SK-N-SH (cell line): ENCODE measurements at regions not wholly inside any gene's neighbourhood (a gene's known extent, or its start where the extent isn't known, plus 50 kb on each side); places are given as distances from the start of the nearest gene placed in this dataset.

Experiments used
- CTCF ChIA-PET: fragments of 300-600, 350-600 bp; formaldehyde crosslinking; extraction: SDS; loops from one replicate; lab custom pipeline; 2021; lab: Yijun Ruan, JAX
- POLR2A ChIA-PET: fragments of 350-600 bp; sonication (Branson Sonifier 250); formaldehyde crosslinking; extraction: SDS; loops from one replicate; lab custom pipeline; 2020; ENCODE audit warnings: antibody characterized with exemption, inconsistent platforms; lab: Yijun Ruan, JAX
- DNase-seq: peaks from one replicate; pipeline ENCODE4 v3.0.0; 2012
- H2AFZ ChIP-seq: fragments of 200-600 bp; sonication (generic); 2 replicates; pipeline ENCODE4 v1.8.1; 2016; ENCODE audit warnings: antibody characterized with exemption, mild to moderate bottlenecking, low read depth
- H3F3A ChIP-seq: fragments of 200-600 bp; sonication (generic); replicated peaks from 2 replicates; pipeline ENCODE3; 2016; ENCODE audit warnings: antibody characterized with exemption, mild to moderate bottlenecking; ENCODE audit not compliant: insufficient read depth
- H3K27ac ChIP-seq, 2 experiments: fragments of 200-500 bp in 1 of 2; fragments of 200-600 bp in 1 of 2; sonication (Bioruptor generic) in 1 of 2; sonication (generic), shearing (Covaris generic) in 1 of 2; 2 replicates each; pipeline versions ENCODE4 v1.5.1 to v1.6.1; 2014 to 2016; ENCODE audit warnings: low read depth in 2 of 2, inconsistent platforms in 1 of 2, low read length in 1 of 2, mild to moderate bottlenecking in 1 of 2, mixed read lengths in 1 of 2
- H3K27me3 ChIP-seq: fragments of 200-600 bp; sonication (generic), shearing (Covaris generic); 2 replicates; pipeline ENCODE4 v1.6.1; 2016; ENCODE audit warnings: mixed run types; ENCODE audit not compliant: insufficient read depth
- H3K36me3 ChIP-seq, 2 experiments: fragments of 200-500 bp in 1 of 2; fragments of 200-600 bp in 1 of 2; sonication (Bioruptor generic) in 1 of 2; sonication (generic) in 1 of 2; replicated peaks in 1 of 2; 2 replicates each; pipeline versions ENCODE3 to v1.5.1; 2014 to 2016; ENCODE audit warnings: low read length in 1 of 2, mild to moderate bottlenecking in 1 of 2; ENCODE audit not compliant: insufficient read depth in 2 of 2, control insufficient read depth in 1 of 2
- H3K4me1 ChIP-seq, 2 experiments: fragments of 200-500 bp in 1 of 2; fragments of 200-600 bp in 1 of 2; sonication (Bioruptor generic) in 1 of 2; sonication (generic), shearing (Covaris generic) in 1 of 2; 2 replicates each; pipeline versions ENCODE4 v1.5.1 to v1.6.1; 2014 to 2016; ENCODE audit warnings: low read depth in 1 of 2, low read length in 1 of 2, mixed run types in 1 of 2; ENCODE audit not compliant: insufficient read depth in 2 of 2, control insufficient read depth in 1 of 2
- H3K4me2 ChIP-seq: fragments of 200-600 bp; sonication (generic), shearing (Covaris generic); 2 replicates; pipeline ENCODE4 v1.6.1; 2017; ENCODE audit warnings: mixed run types
- H3K4me3 ChIP-seq, 2 experiments: fragments of 200-500 bp in 1 of 2; fragments of 200-600 bp in 1 of 2; sonication (Bioruptor generic) in 1 of 2; sonication (generic), shearing (Covaris generic) in 1 of 2; 2 replicates each; pipeline versions ENCODE4 v1.5.1 to v1.8.1; 2014 to 2016; ENCODE audit warnings: low read depth in 2 of 2, inconsistent platforms in 1 of 2, low read length in 1 of 2, mild to moderate bottlenecking in 1 of 2, mixed read lengths in 1 of 2, moderate library complexity in 1 of 2
- H3K79me2 ChIP-seq: fragments of 200-600 bp; sonication (generic); 2 replicates; pipeline ENCODE4 v1.8.1; 2017; ENCODE audit warnings: mild to moderate bottlenecking; ENCODE audit not compliant: insufficient read depth
- H3K9ac ChIP-seq: fragments of 200-600 bp; sonication (generic); 2 replicates; pipeline ENCODE4 v1.6.1; 2017; ENCODE audit warnings: mixed run types
- H3K9me2 ChIP-seq: fragments of 200-600 bp; sonication (generic); 2 replicates; pipeline ENCODE4 v1.6.1; 2017; ENCODE audit warnings: mixed run types
- H3K9me3 ChIP-seq: fragments of 200-600 bp; sonication (generic); 2 replicates; pipeline ENCODE4 v1.6.1; 2017; ENCODE audit warnings: mixed run types, mild to moderate bottlenecking, moderate library complexity
- H4K20me1 ChIP-seq: fragments of 200-600 bp; sonication (generic); 2 replicates; pipeline ENCODE4 v1.6.1; 2017; ENCODE audit warnings: mild to moderate bottlenecking, mixed run types; ENCODE audit not compliant: insufficient read depth
- GABPA ChIP-seq: IDR thresholded peaks from 2 replicates; pipeline ENCODE4 v1.4.0; 2012; ENCODE audit warnings: low read depth, mild to moderate bottlenecking
- PBX3 ChIP-seq: IDR thresholded peaks from 2 replicates; pipeline ENCODE4; 2012
- POLR2AphosphoS5 ChIP-seq: IDR thresholded peaks from 2 replicates; pipeline ENCODE4 v1.6.1; 2012; ENCODE audit warnings: low read depth, low read length
- REST ChIP-seq: IDR thresholded peaks from 2 replicates; pipeline ENCODE4 v1.6.1; 2012; ENCODE audit warnings: mild to moderate bottlenecking, low read depth, low read length, moderate library complexity
- RXRA ChIP-seq: IDR thresholded peaks from 2 replicates; pipeline ENCODE4 v1.4.0; 2012; ENCODE audit warnings: low read depth, mild to moderate bottlenecking, borderline replicate concordance
- SMC3 ChIP-seq: IDR thresholded peaks from 2 replicates; pipeline ENCODE4 v1.6.1; 2012; ENCODE audit warnings: low read depth, low read length, improper control_type of control experiment
- TAF1 ChIP-seq: IDR thresholded peaks from 2 replicates; pipeline ENCODE4 v1.6.1; 2012; ENCODE audit warnings: low read depth, mild to moderate bottlenecking, low read length, moderate library complexity, borderline replicate concordance
- TEAD4 ChIP-seq: IDR thresholded peaks from 2 replicates; pipeline ENCODE4 v1.4.0; 2012; ENCODE audit warnings: mild to moderate bottlenecking, borderline replicate concordance; ENCODE audit not compliant: insufficient read depth
- USF1 ChIP-seq: IDR thresholded peaks from 2 replicates; pipeline ENCODE4 v1.4.0; 2012; ENCODE audit warnings: low read depth, borderline replicate concordance
- YY1 ChIP-seq: IDR thresholded peaks from 2 replicates; pipeline ENCODE4 v1.4.0; 2012; ENCODE audit warnings: low read depth, mild to moderate bottlenecking
- ZBTB33 ChIP-seq: IDR thresholded peaks from 2 replicates; pipeline ENCODE4 v1.4.0; 2012; ENCODE audit warnings: low read depth, borderline replicate concordance
- whole genome bisulfite sequencing: methylation state at CpG from one replicate; pipeline ENCODE4 v1.1.6; 2017; ENCODE audit warnings: low lambda C conversion rate; 5-methylcytosine and 5-hydroxymethylcytosine counted together

- no peak overlapping the region for H3K4me3 ChIP-seq
- no peak overlapping the region for H3K9ac ChIP-seq
- H3K27me3 ChIP-seq: no peaks in the 10 kb centered on the region
- TF ChIP-seq TAF1 (no peak), ZBTB33 (no peak)
- peaks cover 3 to 16% of the 10 kb centered on the region in 2 experiments; a peak in 2 of 4 replicates for H3K4me1 ChIP-seq
- no peaks in the 10 kb centered on the region for H3K9me2 ChIP-seq
- ChIA-PET CTCF (no interaction called here), POLR2A (no interaction called here)
- no peaks in the 10 kb centered on the region for H3K79me2 ChIP-seq
- no peaks in the 10 kb centered on the region for H3K9me3 ChIP-seq
- no peak for DNase-seq
- no peak overlapping the region for H3K4me2 ChIP-seq
- no peaks in the 10 kb centered on the region for H4K20me1 ChIP-seq
- H3K27ac ChIP-seq: no peak overlapping the region
- no peak overlapping the region for H2AFZ ChIP-seq
- peaks cover 5% of the 10 kb centered on the region for H3F3A ChIP-seq
- H3K36me3 ChIP-seq: no peaks in the 10 kb centered on the region
- 91% methylated on average over 11 of the region's 11 CpGs for WGBS
Measured at GRCh38 chr6:166722785-166723184, 95.7 kb upstream of the RPS6KA2 start.

GRCh38 chr6:166721576-166721975 is 94.5 kb upstream of the RPS6KA2 start:
- Histone ChIP-seq H3K9ac (no peak overlapping the region), H3F3A (peaks cover 5% of the 10 kb centered on the region), H3K27me3 (no peaks in the 10 kb centered on the region), H3K79me2 (no peaks in the 10 kb centered on the region), H3K9me2 (no peaks in the 10 kb centered on the region), H3K36me3 (no peaks in the 10 kb centered on the region), H3K9me3 (no peaks in the 10 kb centered on the region), H4K20me1 (no peaks in the 10 kb centered on the region), H3K4me2 (no peak overlapping the region), H3K4me3 (no peak overlapping the region), H3K4me1 (peaks cover 3 to 16% of the 10 kb centered on the region in 2 experiments; a peak in 2 of 4 replicates), H2AFZ (no peak overlapping the region), H3K27ac (no peak overlapping the region)
- CTCF ChIA-PET: interaction anchor here (0.6 kb wide), 1 partner anchor 53 kb away, joined by 3 read pairs; no protein-coding TSS in a partner anchor
- WGBS: 70% methylated on average over 16 of the region's 17 CpGs
- DNase-seq: no peak
- no peak for TF ChIP-seq PBX3
- TF ChIP-seq POLR2AphosphoS5: no peak
- TF ChIP-seq YY1: no peak
- no peak for TF ChIP-seq SMC3
- no peak for TF ChIP-seq TEAD4
- no peak for TF ChIP-seq REST
- no peak for TF ChIP-seq GABPA
- no peak for TF ChIP-seq USF1
- TF ChIP-seq RXRA: no peak
- POLR2A ChIA-PET: no interaction called here
